Stomach (tissue), 8 donors: ENCODE measurements at regions not wholly inside any gene's neighbourhood (a gene's known extent, or its start where the extent isn't known, plus 50 kb on each side); places are given as distances from the start of the nearest gene placed in this dataset.

Experiments used
- DNase-seq, 2 donors: peaks; one replicate each; pipeline versions ENCODE4 v3.0.0 to v3.0.0-alpha.2; 2013 to 2019
- H3K27ac ChIP-seq, 5 donors: fragments of 200-600 bp in 4 of 5; sonication (generic) in 4 of 5; one replicate each; pipeline ENCODE4 v1.5.1; 2013 to 2019; ENCODE audit warnings: mild to moderate bottlenecking in 1 of 5, moderate library complexity in 1 of 5
- H3K27me3 ChIP-seq, 3 donors: fragments of 200-600 bp; sonication (generic); one replicate each; pipeline ENCODE4 v1.5.1; 2017 to 2019; ENCODE audit warnings: mixed run types in 1 of 3
- H3K36me3 ChIP-seq, 4 donors: fragments of 200-600 bp; sonication (generic); 1 replicate in 3 of 4; 2 replicates in 1 of 4; pipeline ENCODE4 v1.5.1; 2016 to 2019
- H3K4me1 ChIP-seq, 4 donors: fragments of 200-600 bp; sonication (generic); one replicate each; pipeline ENCODE4 v1.5.1; 2016 to 2019
- H3K4me3 ChIP-seq, 4 donors: fragments of 200-600 bp; sonication (generic) in 3 of 4; one replicate each; pipeline ENCODE4 v1.5.1; 2016 to 2019; ENCODE audit warnings: mild to moderate bottlenecking in 1 of 4
- H3K9me3 ChIP-seq, 4 donors: fragments of 200-600 bp; sonication (generic); one replicate each; pipeline ENCODE4 v1.5.1; 2016 to 2019
- CTCF ChIP-seq, 7 experiments: fragments of 450-650 bp in 4 of 7; fragments of 200-600 bp in 3 of 7; sonication (generic) in 3 of 7; IDR thresholded peaks; one replicate each; pipeline ENCODE4 v1.5.1; 2016 to 2019; ENCODE audit warnings: antibody characterized with exemption in 7 of 7, control low read depth in 2 of 7, mild to moderate bottlenecking in 1 of 7
- EP300 ChIP-seq: sonication (generic); formaldehyde crosslinking; IDR thresholded peaks from one replicate; pipeline ENCODE4 v1.6.1; 2017; ENCODE audit warnings: antibody characterized with exemption
- POLR2A ChIP-seq, 4 donors: fragments of 450-650 bp; IDR thresholded peaks; one replicate each; pipeline ENCODE4 v1.6.1; 2016; ENCODE audit warnings: antibody characterized with exemption in 4 of 4, control low read depth in 2 of 4, mild to moderate bottlenecking in 1 of 4, moderate library complexity in 1 of 4
- POLR2AphosphoS5 ChIP-seq, 3 donors: sonication (generic); formaldehyde crosslinking; IDR thresholded peaks; one replicate each; pipeline ENCODE4 v1.6.1; 2016; ENCODE audit warnings: antibody characterized with exemption in 3 of 3
- WGBS, 5 donors: extraction: QIAGEN DNeasy Blood & Tissue Kit in 3 of 5; methylation state at CpG; one replicate each; pipeline versions ENCODE4 v1.1.5 to v1.1.7; 2013 to 2018; 5-methylcytosine and 5-hydroxymethylcytosine counted together
- intact Hi-C: fragments of 100-400 bp; cut with DNase I; formaldehyde crosslinking; loops from one replicate; pipeline ENCODE4 v1.15.1; 2023; ENCODE audit warnings: low total_unique reads
- donor health status: healthy with polysubstance abuse.
- donor health status: Bipolar disorder and iron deficiency.
- donor health status: healthy.

GRCh38 chr21:23471877-23472276 is 2135.4 kb downstream of the MRPL39 start:
- H3K36me3 ChIP-seq = no peaks in the 10 kb centered on the region
- H3K27me3 ChIP-seq = no peaks in the 10 kb centered on the region
- TF ChIP-seq POLR2AphosphoS5 (IDR thresholded peaks at IDR 0.05) (no peak), POLR2A (IDR thresholded peaks at IDR 0.05) (no peak), CTCF (IDR thresholded peaks at IDR 0.05) (no peak), EP300 (no peak)
- intact Hi-C loops = no loop called here
- no peaks in the 10 kb centered on the region for H3K4me1 ChIP-seq
- H3K4me3 ChIP-seq = no peak overlapping the region
- DNase-seq = no peak
- no peak overlapping the region for H3K27ac ChIP-seq
- no peaks in the 10 kb centered on the region for H3K9me3 ChIP-seq

GRCh38 chr21:23463365-23463764 is 2143.9 kb downstream of the MRPL39 start:
- intact Hi-C loops = no loop called here
- H3K27ac ChIP-seq = no peak overlapping the region
- no peak for DNase-seq
- H3K27me3 ChIP-seq = no peaks in the 10 kb centered on the region
- H3K9me3 ChIP-seq = peaks cover 0 to 12% (median 0%) of the 10 kb centered on the region in 4 donors
- H3K4me1 ChIP-seq = no peaks in the 10 kb centered on the region
- TF ChIP-seq CTCF (IDR thresholded peaks at IDR 0.05) = no peak
- no peak for TF ChIP-seq POLR2AphosphoS5 (IDR thresholded peaks at IDR 0.05)
- TF ChIP-seq POLR2A (IDR thresholded peaks at IDR 0.05) = no peak
- TF ChIP-seq EP300 = no peak
- H3K36me3 ChIP-seq = no peaks in the 10 kb centered on the region
- WGBS, 5 donors = 0 to 92% (median 43%) methylated on average over 1 of the region's 1 CpG
- H3K4me3 ChIP-seq = no peak overlapping the region

GRCh38 chr21:23455676-23456075 is 2151.6 kb downstream of the MRPL39 start:
- no peak overlapping the region for H3K4me3 ChIP-seq
- 54 to 69% (median 62%) methylated on average over 4 of the region's 4 CpGs for WGBS, 5 donors
- H3K9me3 ChIP-seq = peaks cover 0 to 6% (median 2%) of the 10 kb centered on the region in 4 donors
- no peaks in the 10 kb centered on the region for H3K36me3 ChIP-seq
- H3K27ac ChIP-seq = no peak overlapping the region
- no peaks in the 10 kb centered on the region for H3K27me3 ChIP-seq
- no peak for DNase-seq
- H3K4me1 ChIP-seq = no peaks in the 10 kb centered on the region
- TF ChIP-seq CTCF (IDR thresholded peaks at IDR 0.05) (no peak), POLR2A (IDR thresholded peaks at IDR 0.05) (no peak), POLR2AphosphoS5 (IDR thresholded peaks at IDR 0.05) (no peak)
- intact Hi-C loops = no loop called here

GRCh38 chr21:23452384-23453083 is 2154.7 kb downstream of the MRPL39 start:
- TF ChIP-seq EP300 (no peak), POLR2A (IDR thresholded peaks at IDR 0.05) (no peak)
- H3K36me3 ChIP-seq = no peaks in the 10 kb centered on the region
- no peaks in the 10 kb centered on the region for H3K4me1 ChIP-seq
- peaks cover 0 to 10% (median 2%) of the 10 kb centered on the region in 4 donors for H3K9me3 ChIP-seq
- 34 to 46% (median 43%) methylated on average over 19 of the region's 19 CpGs for WGBS, 5 donors
- no peak overlapping the region for H3K27ac ChIP-seq
- peak in 1 of 2 donors; percentile 20 for DNase-seq
- H3K27me3 ChIP-seq = no peaks in the 10 kb centered on the region
- no peak overlapping the region for H3K4me3 ChIP-seq
- intact Hi-C loops = no loop called here

GRCh38 chr21:23445307-23445706 is 2162.0 kb downstream of the MRPL39 start:
- H3K27me3 ChIP-seq = no peaks in the 10 kb centered on the region
- no peak overlapping the region for H3K27ac ChIP-seq
- no peaks in the 10 kb centered on the region for H3K4me1 ChIP-seq
- no peaks in the 10 kb centered on the region for H3K36me3 ChIP-seq
- DNase-seq = no peak
- TF ChIP-seq EP300 = no peak
- no peak for TF ChIP-seq POLR2A (IDR thresholded peaks at IDR 0.05)
- no peak for TF ChIP-seq POLR2AphosphoS5 (IDR thresholded peaks at IDR 0.05)
- TF ChIP-seq CTCF (IDR thresholded peaks at IDR 0.05) = no peak
- WGBS, 5 donors = 61 to 83% (median 70%) methylated on average over 1 of the region's 1 CpG
- H3K9me3 ChIP-seq = no peaks in the 10 kb centered on the region
- intact Hi-C loops = no loop called here
- no peak overlapping the region for H3K4me3 ChIP-seq
